ENCODE measurements at regions not wholly inside any gene's neighbourhood (a gene's known extent, or its start where the extent isn't known, plus 50 kb on each side); places are given as distances from the start of the nearest gene placed in this dataset.

DNA sequence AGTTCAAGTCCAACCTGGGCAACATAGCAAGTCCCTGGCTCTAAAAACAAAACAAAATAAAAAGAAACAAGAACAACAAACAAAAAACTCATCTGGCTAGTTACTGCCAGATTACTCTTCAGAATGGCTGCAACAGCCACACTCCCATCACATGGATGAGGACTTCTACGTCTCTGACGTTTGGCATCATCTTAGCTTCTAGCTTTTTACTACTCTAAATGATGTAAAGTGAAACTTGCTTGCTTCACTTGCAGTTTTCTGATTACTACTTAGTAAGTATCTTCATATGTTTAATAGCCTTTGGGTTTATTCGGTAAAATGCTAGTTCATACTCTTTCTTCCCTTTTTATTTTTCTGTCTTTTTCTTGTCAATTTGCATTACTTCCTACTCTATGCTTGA, 161.1 kb upstream of the CARMIL1 start:
- TF ChIP-seq, protein P1, sequence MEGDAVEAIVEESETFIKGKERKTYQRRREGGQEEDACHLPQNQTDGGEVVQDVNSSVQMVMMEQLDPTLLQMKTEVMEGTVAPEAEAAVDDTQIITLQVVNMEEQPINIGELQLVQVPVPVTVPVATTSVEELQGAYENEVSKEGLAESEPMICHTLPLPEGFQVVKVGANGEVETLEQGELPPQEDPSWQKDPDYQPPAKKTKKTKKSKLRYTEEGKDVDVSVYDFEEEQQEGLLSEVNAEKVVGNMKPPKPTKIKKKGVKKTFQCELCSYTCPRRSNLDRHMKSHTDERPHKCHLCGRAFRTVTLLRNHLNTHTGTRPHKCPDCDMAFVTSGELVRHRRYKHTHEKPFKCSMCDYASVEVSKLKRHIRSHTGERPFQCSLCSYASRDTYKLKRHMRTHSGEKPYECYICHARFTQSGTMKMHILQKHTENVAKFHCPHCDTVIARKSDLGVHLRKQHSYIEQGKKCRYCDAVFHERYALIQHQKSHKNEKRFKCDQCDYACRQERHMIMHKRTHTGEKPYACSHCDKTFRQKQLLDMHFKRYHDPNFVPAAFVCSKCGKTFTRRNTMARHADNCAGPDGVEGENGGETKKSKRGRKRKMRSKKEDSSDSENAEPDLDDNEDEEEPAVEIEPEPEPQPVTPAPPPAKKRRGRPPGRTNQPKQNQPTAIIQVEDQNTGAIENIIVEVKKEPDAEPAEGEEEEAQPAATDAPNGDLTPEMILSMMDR (conservative IDR thresholded peaks at IDR 0.05; ENCODE audit: low read length): no peak
- no peak for DNase-seq (ENCODE audit: low read depth)
- H3K4me3 ChIP-seq (ENCODE audit: low read length): no peak overlapping the region

DNA sequence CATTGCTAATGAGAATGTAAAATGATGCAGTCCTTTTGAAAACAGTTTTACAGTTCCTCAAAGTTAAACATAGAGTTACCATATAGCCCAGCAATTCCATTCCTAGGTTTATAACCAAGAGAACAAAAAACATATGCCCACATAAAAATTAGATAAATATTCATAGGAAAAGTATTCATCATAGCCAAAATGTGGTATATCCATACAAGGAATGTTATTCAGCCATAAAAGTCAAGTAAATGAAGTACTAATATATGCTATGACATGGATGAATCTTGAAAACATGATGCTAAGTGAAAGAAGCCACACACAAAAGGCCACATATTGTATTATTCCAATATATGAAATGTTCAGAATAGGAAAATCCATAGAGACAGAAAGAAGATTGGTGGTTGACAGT, 158.0 kb upstream of the CARMIL1 start:
- no peak for DNase-seq (ENCODE audit: low read depth)
- TF ChIP-seq, protein P1 (conservative IDR thresholded peaks at IDR 0.05; ENCODE audit: low read length): no peak
- no peak overlapping the region for H3K4me3 ChIP-seq (ENCODE audit: low read length)

DNA sequence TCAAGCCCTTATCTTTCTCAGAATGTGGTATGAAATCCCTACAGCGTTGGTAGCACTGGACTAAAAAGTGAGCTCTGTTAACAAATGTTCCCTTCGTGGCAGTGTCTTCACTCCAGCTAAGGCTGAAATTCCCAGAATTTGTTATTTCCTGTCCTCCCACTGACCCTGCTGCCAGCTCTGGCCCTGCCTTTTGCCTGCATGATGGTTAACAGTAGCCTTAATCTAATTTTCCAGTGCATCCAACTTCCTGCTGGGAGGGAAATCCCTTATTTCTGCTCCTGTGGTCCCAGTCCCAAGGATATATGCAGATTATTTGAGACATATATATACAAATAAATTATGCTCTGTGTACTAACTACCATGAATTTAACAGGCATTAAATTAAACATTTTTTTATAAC, 157.2 kb upstream of the CARMIL1 start:
- no peak overlapping the region for H3K4me3 ChIP-seq (ENCODE audit: low read length)
- peak; percentile 61 for DNase-seq (ENCODE audit: low read depth)
- TF ChIP-seq, protein P1 (conservative IDR thresholded peaks at IDR 0.05; ENCODE audit: low read length): no peak

DNA sequence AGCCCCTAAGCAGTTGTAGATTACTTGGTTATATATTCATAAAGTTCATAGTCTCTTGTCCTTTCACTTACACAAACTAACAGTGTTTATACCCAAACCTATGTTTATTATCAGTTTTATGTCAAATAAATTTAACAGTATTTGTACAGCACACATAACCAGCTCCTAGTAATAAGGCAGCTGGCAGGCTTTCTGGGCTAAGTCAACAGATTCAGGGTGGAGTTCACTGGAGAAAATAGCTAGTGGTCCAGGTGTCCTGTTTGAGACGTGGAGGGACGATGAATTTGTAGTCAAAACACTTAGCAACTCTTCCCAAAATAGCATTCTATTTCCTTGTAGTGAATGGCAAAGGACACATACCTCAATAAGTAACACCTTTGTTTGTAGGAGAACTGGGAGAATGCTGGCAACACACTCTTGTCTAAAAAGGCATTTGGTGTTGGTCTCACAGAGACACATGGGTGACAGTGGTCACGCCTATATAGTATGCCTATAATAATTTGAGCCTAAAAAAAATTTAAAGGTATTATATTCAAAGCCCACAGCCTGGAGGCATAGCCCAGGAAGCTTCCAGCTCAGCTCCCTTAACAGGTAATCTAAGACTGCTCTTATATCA, 156.4 kb upstream of the CARMIL1 start:
- DNase-seq (ENCODE audit: low read depth): no peak
- TF ChIP-seq, protein P1 (conservative IDR thresholded peaks at IDR 0.05; ENCODE audit: low read length): no peak
- H3K4me3 ChIP-seq (ENCODE audit: low read length): no peak overlapping the region

DNA sequence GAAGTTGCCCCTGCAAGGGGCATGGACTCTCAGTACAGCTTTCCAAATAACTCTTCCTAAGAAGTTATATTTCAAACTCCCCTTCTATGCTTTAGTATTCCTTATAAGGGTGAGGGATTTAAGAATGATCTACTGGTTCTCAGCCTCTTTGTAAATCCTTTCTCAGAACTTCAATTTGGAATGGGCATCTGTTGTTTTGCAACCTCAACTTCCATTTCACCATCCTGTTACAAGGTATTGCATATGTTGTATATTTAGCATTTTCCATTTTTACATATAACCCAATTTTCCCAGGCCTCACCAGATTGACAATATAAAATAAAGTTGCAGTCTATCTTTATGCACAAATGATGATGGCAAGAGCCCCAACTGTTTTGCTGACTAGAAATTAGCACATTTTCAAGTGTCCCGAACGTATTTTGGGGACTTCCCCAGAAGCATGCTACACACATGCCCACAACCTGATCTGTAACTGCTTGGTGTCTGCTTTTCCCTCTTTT, 154.9 kb upstream of the CARMIL1 start:
- H3K4me3 ChIP-seq (ENCODE audit: low read length): no peak overlapping the region
- TF ChIP-seq, protein P1 (conservative IDR thresholded peaks at IDR 0.05; ENCODE audit: low read length): no peak
- peak; percentile 60 for DNase-seq (ENCODE audit: low read depth)

DNA sequence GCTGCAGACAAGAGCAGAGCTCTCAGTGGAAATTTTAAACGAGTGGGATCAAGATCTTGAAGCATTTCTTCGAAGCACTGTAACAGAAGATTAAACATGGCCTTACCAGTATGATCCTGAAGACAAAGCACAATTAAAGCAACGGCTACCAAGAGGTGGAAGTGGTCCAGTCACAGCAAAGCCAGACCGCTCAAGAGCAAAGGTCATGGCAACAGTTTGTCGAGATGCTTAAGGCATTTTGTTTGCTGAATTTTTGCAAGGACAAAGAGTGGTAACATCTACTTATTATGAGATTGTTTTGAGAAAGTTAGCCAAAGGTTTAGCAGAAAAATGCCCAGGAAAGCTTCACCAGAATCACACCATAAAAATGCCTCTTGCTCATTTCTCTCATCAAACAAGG, 153.4 kb upstream of the CARMIL1 start:
- DNase-seq (ENCODE audit: low read depth): no peak
- H3K4me3 ChIP-seq (ENCODE audit: low read length): no peak overlapping the region
- TF ChIP-seq, protein P1 (conservative IDR thresholded peaks at IDR 0.05; ENCODE audit: low read length): no peak

DNA sequence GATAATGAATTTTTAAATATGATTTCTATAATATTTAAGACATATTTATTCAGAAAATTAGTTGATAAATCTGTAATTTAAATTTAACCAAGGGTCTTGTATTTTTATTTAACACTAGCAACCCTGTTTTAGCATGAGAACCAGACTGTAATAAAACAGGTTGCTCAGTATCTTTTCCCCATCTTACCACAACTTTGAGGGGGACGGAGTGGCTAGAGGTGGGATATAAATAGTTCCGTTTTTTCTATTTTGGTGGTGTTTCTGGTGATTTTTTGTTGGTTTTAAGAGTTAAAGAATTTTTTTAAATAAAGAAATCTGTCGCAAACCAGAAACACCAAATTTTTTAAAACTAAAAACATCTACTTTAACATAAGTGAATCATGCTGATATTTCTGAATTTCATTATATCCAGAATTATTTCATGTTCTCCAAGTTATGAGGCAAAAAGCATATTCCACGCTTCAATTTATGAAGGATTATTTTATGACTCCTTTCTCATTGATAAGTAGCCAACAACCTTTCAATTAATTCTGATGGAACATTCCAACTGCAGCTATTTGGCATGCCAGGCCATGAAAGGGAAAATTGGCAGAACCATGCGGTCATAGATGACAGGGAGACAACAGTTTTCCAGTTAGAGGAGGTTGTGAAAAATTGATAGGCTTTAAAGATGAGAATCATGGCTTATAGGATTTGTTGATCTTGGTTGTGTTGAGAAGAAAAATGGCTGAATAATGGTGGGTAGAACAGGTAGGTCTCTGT, 151.9 kb upstream of the CARMIL1 start:
- DNase-seq (ENCODE audit: low read depth): no peak
- no peak overlapping the region for H3K4me3 ChIP-seq (ENCODE audit: low read length)
- TF ChIP-seq, protein P1 (conservative IDR thresholded peaks at IDR 0.05; ENCODE audit: low read length): no peak

Measured in AG10803 (cell line).